DOHH2 (cell line): ENCODE measurements at regions not wholly inside any gene's neighbourhood (a gene's known extent, or its start where the extent isn't known, plus 50 kb on each side); places are given as distances from the start of the nearest gene placed in this dataset.

Experiments
- H3F3A ChIP-seq: fragments of 200-600 bp; sonication (generic), shearing (Covaris generic); 2 replicates; pipeline ENCODE4 v1.6.0; 2016; ENCODE audit warnings: antibody characterized with exemption, mild to moderate bottlenecking; ENCODE audit not compliant: control insufficient read depth, insufficient read depth
- H3K27ac ChIP-seq: fragments of 200-600 bp; sonication (generic); 2 replicates; pipeline ENCODE4 v1.5.1; 2014; ENCODE audit warnings: low read depth, mild to moderate bottlenecking, low read length, moderate library complexity
- H3K27me3 ChIP-seq: fragments of 200-600 bp; sonication (generic); 2 replicates; pipeline ENCODE4 v1.6.1; 2014; ENCODE audit warnings: mild to moderate bottlenecking, low read length, mixed read lengths; ENCODE audit not compliant: control insufficient read depth
- H3K36me3 ChIP-seq: fragments of 200-600 bp; sonication (generic); 2 replicates; pipeline ENCODE4 v1.6.1; 2014; ENCODE audit warnings: mild to moderate bottlenecking, low read length, moderate library complexity, mixed read lengths; ENCODE audit not compliant: control insufficient read depth
- H3K4me1 ChIP-seq: fragments of 200-600 bp; sonication (generic); 2 replicates; pipeline ENCODE4 v1.6.1; 2014; ENCODE audit warnings: mild to moderate bottlenecking, low read length, mixed read lengths; ENCODE audit not compliant: control insufficient read depth
- H3K4me2 ChIP-seq: fragments of 200-600 bp; sonication (generic); 2 replicates; pipeline ENCODE4 v1.6.0; 2014; ENCODE audit warnings: mild to moderate bottlenecking, low read length, moderate library complexity
- H3K4me3 ChIP-seq: fragments of 200-600 bp; sonication (generic); 2 replicates; pipeline ENCODE4 v1.5.1; 2014; ENCODE audit warnings: mild to moderate bottlenecking, low read length, mixed read lengths
- H3K79me2 ChIP-seq: fragments of 200-600 bp; sonication (generic); 2 replicates; pipeline ENCODE4 v1.6.1; 2014; ENCODE audit warnings: mild to moderate bottlenecking, low read length, mixed read lengths; ENCODE audit not compliant: control insufficient read depth
- H3K9me2 ChIP-seq: fragments of 200-600 bp; sonication (generic); replicated peaks from 2 replicates; pipeline ENCODE4 v1.6.1; 2014; ENCODE audit warnings: mild to moderate bottlenecking, low read length, mixed read lengths; ENCODE audit not compliant: control insufficient read depth
- H3K9me3 ChIP-seq: fragments of 200-600 bp; sonication (generic); 2 replicates; pipeline ENCODE4 v1.6.1; 2014; ENCODE audit warnings: antibody characterized with exemption, low read length, mixed read lengths; ENCODE audit not compliant: control insufficient read depth, insufficient read depth
- H4K20me1 ChIP-seq: fragments of 200-600 bp; sonication (generic); 2 replicates; pipeline ENCODE4 v1.6.0; 2014; ENCODE audit warnings: low read depth, mild to moderate bottlenecking, antibody characterized with exemption, low read length, moderate library complexity; ENCODE audit not compliant: control insufficient read depth, insufficient read depth
- CTCF ChIP-seq: fragments of 200-600 bp; sonication (generic); IDR thresholded peaks from one replicate; pipeline ENCODE4 v1.5.1; 2014; ENCODE audit warnings: antibody characterized with exemption, mild to moderate bottlenecking, low read depth, low read length; ENCODE audit not compliant: poor library complexity, severe bottlenecking
- EZH2phosphoT487 ChIP-seq: fragments of 200-600 bp; sonication (generic); IDR thresholded peaks from 2 replicates; pipeline ENCODE4 v1.6.1; 2017; ENCODE audit warnings: borderline replicate concordance, mild to moderate bottlenecking, antibody characterized with exemption, low read length, moderate library complexity, mixed read lengths

- Histone ChIP-seq H3K9me3 (no peaks in the 10 kb centered on the region), H3K79me2 (no peaks in the 10 kb centered on the region), H3F3A (peaks cover 7% of the 10 kb centered on the region; the same call in 1 of the 2 replicates), H3K4me1 (no peaks in the 10 kb centered on the region), H3K4me2 (no peak overlapping the region), H3K4me3 (no peak overlapping the region), H3K9me2 (no peaks in the 10 kb centered on the region), H3K27me3 (no peaks in the 10 kb centered on the region), H3K36me3 (no peaks in the 10 kb centered on the region), H4K20me1 (no peaks in the 10 kb centered on the region), H3K27ac (no peak overlapping the region)
- no peak for TF ChIP-seq EZH2phosphoT487
- no peak for TF ChIP-seq CTCF
Observed at GRCh38 chr6:166025149-166025898, 142.3 kb downstream of the TBXT start.

GRCh38 chr6:166024252-166024651, 143.4 kb downstream of the TBXT start:
- Histone ChIP-seq H4K20me1 (no peaks in the 10 kb centered on the region), H3F3A (no peaks in the 10 kb centered on the region), H3K4me2 (no peak overlapping the region), H3K27ac (no peak overlapping the region), H3K36me3 (no peaks in the 10 kb centered on the region), H3K27me3 (no peaks in the 10 kb centered on the region), H3K4me1 (no peaks in the 10 kb centered on the region), H3K79me2 (no peaks in the 10 kb centered on the region), H3K4me3 (no peak overlapping the region), H3K9me3 (no peaks in the 10 kb centered on the region), H3K9me2 (no peaks in the 10 kb centered on the region)
- no peak for TF ChIP-seq CTCF
- TF ChIP-seq EZH2phosphoT487: no peak

GRCh38 chr6:166023273-166023989, 144.2 kb downstream of the TBXT start:
- H3K9me3 ChIP-seq: no peaks in the 10 kb centered on the region
- no peaks in the 10 kb centered on the region for H3K79me2 ChIP-seq
- no peaks in the 10 kb centered on the region for H3K4me1 ChIP-seq
- H3K4me2 ChIP-seq: no peak overlapping the region
- H4K20me1 ChIP-seq: no peaks in the 10 kb centered on the region
- no peaks in the 10 kb centered on the region for H3K27me3 ChIP-seq
- H3F3A ChIP-seq: no peaks in the 10 kb centered on the region
- TF ChIP-seq CTCF (no peak), EZH2phosphoT487 (no peak)
- H3K4me3 ChIP-seq: no peak overlapping the region
- H3K36me3 ChIP-seq: no peaks in the 10 kb centered on the region
- no peak overlapping the region for H3K27ac ChIP-seq
- H3K9me2 ChIP-seq: no peaks in the 10 kb centered on the region
